CD4-positive, CD25-positive, alpha-beta regulatory T cell (primary cell): ENCODE measurements at regions not wholly inside any gene's neighbourhood (a gene's known extent, or its start where the extent isn't known, plus 50 kb on each side); places are given as distances from the start of the nearest gene placed in this dataset.
A peak's percentile ranks its signal among the peaks of the same experiment; 100 is the strongest.

ENCODE experiments used
- ATAC-seq, 2 donors: fragments of 150-1000 bp; cut with Tn5 transposase; one replicate each; pipeline ENCODE4 v1.10.0; 2021; ENCODE audit warnings: low read depth in 2 of 2, moderate number of reproducible peaks in 2 of 2, moderate library complexity in 1 of 2
- DNase-seq, 3 donors: peaks; one replicate each; pipeline versions ENCODE4 v3.0.0 to v3.0.0-alpha.2; 2012 to 2022; ENCODE audit warnings: mixed read lengths in 1 of 3
- H3K27ac ChIP-seq: one replicate; pipeline ENCODE4 v1.7.0; 2013; ENCODE audit warnings: mild to moderate bottlenecking, low read length; ENCODE audit not compliant: insufficient read depth, poor library complexity, severe bottlenecking
- H3K27me3 ChIP-seq: one replicate; pipeline ENCODE4 v1.7.0; 2013; ENCODE audit warnings: low read length; ENCODE audit not compliant: control insufficient read depth, insufficient read depth
- H3K36me3 ChIP-seq: one replicate; pipeline ENCODE4 v1.7.0; 2013; ENCODE audit warnings: mild to moderate bottlenecking, low read length, moderate library complexity; ENCODE audit not compliant: control insufficient read depth, insufficient read depth
- H3K4me1 ChIP-seq: 2 replicates; pipeline ENCODE4 v1.7.0; 2013; ENCODE audit warnings: mild to moderate bottlenecking, low read length; ENCODE audit not compliant: insufficient read depth, control insufficient read depth, poor library complexity, severe bottlenecking
- H3K4me3 ChIP-seq: one replicate; pipeline ENCODE4 v1.7.0; 2013; ENCODE audit warnings: low read depth, mild to moderate bottlenecking, low read length, moderate library complexity
- H3K9me3 ChIP-seq, 2 experiments: 1 replicate in 1 of 2; 2 replicates in 1 of 2; pipeline ENCODE4 v1.7.0; 2013; ENCODE audit warnings: low read length in 2 of 2, mild to moderate bottlenecking in 1 of 2, moderate library complexity in 1 of 2; ENCODE audit not compliant: control insufficient read depth in 2 of 2
- H3K27ac Mint-ChIP-seq, 3 donors: one replicate each; pipeline ENCODE4 v1.8.0; 2020 to 2022; ENCODE audit warnings: mild to moderate bottlenecking in 3 of 3, mixed read lengths in 3 of 3, moderate library complexity in 2 of 3
- H3K27me3 Mint-ChIP-seq: one replicate; pipeline ENCODE4 v1.8.0; 2022; ENCODE audit warnings: mild to moderate bottlenecking, mixed read lengths
- H3K36me3 Mint-ChIP-seq: one replicate; pipeline ENCODE4 v1.8.0; 2020; ENCODE audit warnings: mixed read lengths
- H3K4me1 Mint-ChIP-seq, 4 donors: one replicate each; pipeline ENCODE4 v1.8.0; 2020 to 2022; ENCODE audit warnings: mixed read lengths in 4 of 4, mild to moderate bottlenecking in 1 of 4
- H3K4me3 Mint-ChIP-seq, 4 donors: one replicate each; pipeline ENCODE4 v1.8.0; 2020 to 2022; ENCODE audit warnings: mild to moderate bottlenecking in 4 of 4, mixed read lengths in 4 of 4, moderate library complexity in 3 of 4
- H3K9me3 Mint-ChIP-seq, 7 donors: one replicate each; pipeline ENCODE4 v1.8.0; 2020 to 2022; ENCODE audit warnings: mixed read lengths in 7 of 7, mild to moderate bottlenecking in 3 of 7, moderate library complexity in 2 of 7

DNA sequence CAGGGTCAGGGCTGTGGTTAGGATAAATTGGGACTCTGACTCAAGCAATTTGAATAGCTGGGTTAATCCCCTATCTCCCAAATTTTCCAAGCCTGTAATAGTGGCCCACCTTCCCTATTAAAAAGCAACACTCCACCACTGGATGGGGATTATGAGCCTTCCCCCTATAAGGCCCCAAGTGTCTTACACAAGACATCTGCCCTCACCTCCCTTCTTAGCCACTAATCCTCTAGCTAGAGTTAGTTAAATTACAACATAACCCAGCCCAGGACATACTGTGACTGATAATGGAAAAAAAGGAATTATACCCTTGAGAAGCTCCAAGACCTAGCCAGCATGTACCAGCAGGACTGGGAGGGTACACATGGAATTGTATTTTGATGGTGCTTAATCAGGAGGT, 190.4 kb downstream of the NRP2 start:
- no peak overlapping the region for H3K4me3 ChIP-seq
- no peak overlapping the region for H3K27ac ChIP-seq
- no peaks in the 10 kb centered on the region for H3K9me3 ChIP-seq
- H3K4me1 ChIP-seq, result no peaks in the 10 kb centered on the region
- DNase-seq, result no peak
- no peak for ATAC-seq
- H3K27ac Mint-ChIP-seq, result no peak overlapping the region
- no peak overlapping the region for H3K4me3 Mint-ChIP-seq
- no peaks in the 10 kb centered on the region for H3K36me3 Mint-ChIP-seq
- H3K4me1 Mint-ChIP-seq, result no peaks in the 10 kb centered on the region
- peaks cover 3% of the 10 kb centered on the region for H3K27me3 ChIP-seq
- H3K36me3 ChIP-seq, result no peaks in the 10 kb centered on the region
- peaks cover 0 to 9% (median 0%) of the 10 kb centered on the region in 7 donors for H3K9me3 Mint-ChIP-seq
- H3K27me3 Mint-ChIP-seq, result peaks cover 6% of the 10 kb centered on the region

DNA sequence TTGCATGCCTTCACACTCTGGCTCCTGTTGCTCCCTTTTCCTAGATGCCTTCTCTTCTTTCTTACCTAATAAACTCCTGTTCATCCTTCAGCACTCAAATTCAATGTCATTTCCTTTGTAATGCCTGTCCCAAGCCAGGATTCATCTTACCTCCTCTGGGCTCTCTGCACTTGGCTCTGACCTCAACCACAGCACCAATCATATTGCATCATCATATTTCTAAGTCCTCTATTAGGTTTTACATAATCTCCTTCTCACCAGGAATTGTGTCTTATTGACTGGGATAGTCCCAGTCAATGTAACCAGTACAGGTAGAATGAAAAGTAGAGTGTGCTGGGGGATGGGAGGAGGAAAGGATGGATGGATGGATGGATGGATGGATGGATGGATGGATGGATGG, 187.1 kb downstream of the NRP2 start:
- no peak overlapping the region for H3K27ac ChIP-seq
- Mint-ChIP-seq H3K4me3 (no peak overlapping the region), H3K27ac (no peak overlapping the region), H3K27me3 (peaks cover 11% of the 10 kb centered on the region), H3K9me3 (peaks cover 0 to 9% (median 0%) of the 10 kb centered on the region in 7 donors), H3K36me3 (no peaks in the 10 kb centered on the region), H3K4me1 (no peaks in the 10 kb centered on the region)
- no peaks in the 10 kb centered on the region for H3K4me1 ChIP-seq
- no peak overlapping the region for H3K4me3 ChIP-seq
- no peaks in the 10 kb centered on the region for H3K9me3 ChIP-seq
- DNase-seq (no peak), ATAC-seq (no peak)
- no peaks in the 10 kb centered on the region for H3K36me3 ChIP-seq
- H3K27me3 ChIP-seq, result no peaks in the 10 kb centered on the region

DNA sequence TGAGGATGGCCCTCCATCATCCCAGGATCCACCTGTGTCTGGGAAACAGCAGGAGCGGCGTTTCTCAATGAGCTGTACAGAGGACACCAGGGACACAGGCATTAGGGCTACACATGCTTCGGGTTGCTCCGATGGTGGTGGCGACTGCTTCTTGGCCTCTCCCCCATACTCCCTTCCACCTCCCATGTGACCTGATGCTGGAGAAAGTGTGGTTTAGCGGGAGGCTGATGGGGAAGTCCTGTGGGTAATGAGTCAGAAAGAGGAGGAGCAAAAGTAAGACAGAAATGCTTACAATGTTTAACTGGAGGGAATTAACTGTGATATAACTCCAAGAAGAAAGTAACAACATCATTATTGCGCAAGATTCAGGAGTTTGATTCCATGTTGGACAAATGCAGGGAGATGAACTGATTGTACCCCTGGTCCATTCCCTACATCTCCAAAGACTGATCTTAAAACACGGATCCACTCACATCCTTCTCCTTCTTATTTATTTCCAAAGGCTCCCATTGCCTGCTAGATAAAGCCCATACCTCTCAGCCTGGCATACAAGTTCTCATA, 186.6 kb downstream of the NRP2 start:
- Histone ChIP-seq H3K4me1 (no peaks in the 10 kb centered on the region), H3K36me3 (no peaks in the 10 kb centered on the region), H3K9me3 (no peaks in the 10 kb centered on the region), H3K4me3 (no peak overlapping the region), H3K27me3 (no peaks in the 10 kb centered on the region), H3K27ac (no peak overlapping the region)
- H3K27ac Mint-ChIP-seq, result peak overlapping the region in 1 of 3 donors; percentile 32
- H3K27me3 Mint-ChIP-seq, result peaks cover 11% of the 10 kb centered on the region
- H3K4me3 Mint-ChIP-seq, result no peak overlapping the region
- DNase-seq, result peak in 1 of 3 donors; percentile 18
- no peak for ATAC-seq
- peaks cover 0 to 9% (median 0%) of the 10 kb centered on the region in 7 donors for H3K9me3 Mint-ChIP-seq
- H3K36me3 Mint-ChIP-seq, result no peaks in the 10 kb centered on the region
- no peaks in the 10 kb centered on the region for H3K4me1 Mint-ChIP-seq

DNA sequence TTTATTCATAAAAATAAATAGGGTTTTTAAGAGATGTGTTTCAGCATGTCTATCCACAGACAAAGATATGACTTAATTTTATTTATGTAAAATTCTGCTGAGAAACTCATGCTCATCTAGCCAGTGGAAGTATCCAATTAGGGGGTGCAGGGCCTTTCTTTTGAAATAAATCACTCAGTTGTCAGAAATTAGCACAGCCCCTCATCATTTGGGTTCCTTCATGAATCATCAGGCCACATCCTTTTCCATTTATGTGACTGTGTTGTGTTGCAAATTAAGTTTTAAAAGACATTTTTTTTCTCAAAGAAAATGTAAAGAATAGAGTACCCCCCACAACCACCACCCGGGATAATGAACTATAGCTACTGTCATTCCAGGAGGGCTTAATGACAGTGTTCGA, 185.8 kb downstream of the NRP2 start:
- Histone ChIP-seq H3K4me3 (no peak overlapping the region), H3K27ac (no peak overlapping the region), H3K9me3 (no peaks in the 10 kb centered on the region), H3K27me3 (no peaks in the 10 kb centered on the region), H3K36me3 (no peaks in the 10 kb centered on the region), H3K4me1 (no peaks in the 10 kb centered on the region)
- no peak overlapping the region for H3K4me3 Mint-ChIP-seq
- no peak overlapping the region for H3K27ac Mint-ChIP-seq
- H3K27me3 Mint-ChIP-seq, result peaks cover 11% of the 10 kb centered on the region
- ATAC-seq (no peak), DNase-seq (no peak)
- no peaks in the 10 kb centered on the region for H3K4me1 Mint-ChIP-seq
- no peaks in the 10 kb centered on the region for H3K36me3 Mint-ChIP-seq
- peaks cover 0 to 4% (median 0%) of the 10 kb centered on the region in 7 donors for H3K9me3 Mint-ChIP-seq

DNA sequence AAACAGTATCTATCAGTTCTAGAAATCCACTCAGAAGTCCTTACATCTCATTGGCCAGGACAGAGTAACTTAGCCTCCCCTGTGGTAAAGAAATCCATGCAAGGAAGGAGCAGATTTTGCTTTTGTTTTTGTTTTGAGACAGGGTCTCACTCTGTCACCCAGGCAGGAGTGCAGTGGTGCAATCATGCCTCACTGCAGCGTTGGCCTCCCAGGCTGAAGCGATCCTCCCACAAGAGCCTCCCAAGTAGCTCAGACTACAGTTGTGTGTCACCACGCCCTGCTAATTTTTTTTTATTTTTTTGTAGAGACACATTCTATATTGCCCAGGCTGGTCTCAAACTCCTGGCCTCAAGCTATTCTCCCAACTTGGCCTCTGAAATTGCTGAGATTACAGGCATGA, 185.1 kb downstream of the NRP2 start:
- Mint-ChIP-seq H3K4me3 (no peak overlapping the region), H3K9me3 (peaks cover 0 to 3% (median 0%) of the 10 kb centered on the region in 7 donors), H3K27me3 (peaks cover 5% of the 10 kb centered on the region), H3K4me1 (no peaks in the 10 kb centered on the region), H3K27ac (no peak overlapping the region), H3K36me3 (no peaks in the 10 kb centered on the region)
- no peaks in the 10 kb centered on the region for H3K4me1 ChIP-seq
- DNase-seq (no peak), ATAC-seq (no peak)
- no peaks in the 10 kb centered on the region for H3K36me3 ChIP-seq
- H3K27ac ChIP-seq, result no peak overlapping the region
- H3K9me3 ChIP-seq, result no peaks in the 10 kb centered on the region
- no peaks in the 10 kb centered on the region for H3K27me3 ChIP-seq
- no peak overlapping the region for H3K4me3 ChIP-seq

DNA sequence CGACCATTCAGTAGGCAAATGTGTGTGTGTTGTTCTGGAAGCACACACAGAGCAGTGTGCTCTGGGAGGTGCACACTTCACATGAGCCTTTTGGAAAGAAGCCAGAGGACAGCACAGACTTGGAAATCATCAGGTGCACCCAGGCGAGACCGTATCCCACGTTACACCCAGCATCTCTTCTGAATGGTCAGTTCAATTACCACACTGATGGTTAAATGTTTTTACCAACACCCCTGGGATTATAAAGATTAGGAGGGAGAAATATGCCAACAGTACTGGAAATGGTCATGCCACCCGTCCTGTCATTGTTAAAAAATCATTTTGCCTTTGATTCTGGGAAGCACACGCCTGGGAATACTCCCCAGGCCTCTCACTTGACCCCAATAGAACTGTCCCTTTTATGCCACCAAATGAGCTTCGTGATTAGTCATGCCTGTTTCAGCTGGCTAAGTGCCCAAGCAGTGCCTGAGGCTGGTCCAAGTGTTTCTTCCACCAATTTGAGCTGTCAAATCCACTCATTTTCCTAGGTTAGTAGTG, 183.7 kb downstream of the NRP2 start:
- no peak for DNase-seq
- H3K4me1 ChIP-seq, result no peaks in the 10 kb centered on the region
- H3K4me3 ChIP-seq, result no peak overlapping the region
- H3K36me3 ChIP-seq, result no peaks in the 10 kb centered on the region
- H3K4me1 Mint-ChIP-seq, result no peaks in the 10 kb centered on the region
- H3K9me3 Mint-ChIP-seq, result peaks cover 0 to 3% (median 0%) of the 10 kb centered on the region in 7 donors
- ATAC-seq, result no peak
- H3K27ac Mint-ChIP-seq, result no peak overlapping the region
- no peaks in the 10 kb centered on the region for H3K36me3 Mint-ChIP-seq
- peaks cover 5% of the 10 kb centered on the region for H3K27me3 Mint-ChIP-seq
- no peaks in the 10 kb centered on the region for H3K9me3 ChIP-seq
- no peaks in the 10 kb centered on the region for H3K27me3 ChIP-seq
- no peak overlapping the region for H3K4me3 Mint-ChIP-seq
- H3K27ac ChIP-seq, result no peak overlapping the region

DNA sequence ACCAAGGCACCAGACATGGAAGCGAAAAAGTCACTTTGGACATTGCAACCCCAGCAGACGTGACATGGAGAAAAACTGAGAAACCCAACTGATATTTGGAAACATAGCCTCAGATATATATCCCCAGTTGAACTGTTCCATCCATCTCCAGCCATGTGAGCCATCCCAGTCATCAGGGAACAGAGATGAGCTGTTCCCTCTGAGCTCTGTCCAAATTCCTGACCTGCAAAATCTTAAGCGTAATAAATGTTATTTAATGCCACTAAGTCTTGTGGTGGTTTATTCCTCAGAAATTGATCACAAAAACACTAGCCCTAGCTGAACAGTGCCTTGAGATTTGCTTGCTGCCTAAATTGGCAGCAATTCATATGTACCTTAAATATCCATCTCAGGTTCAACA, 182.8 kb downstream of the NRP2 start:
- no peak overlapping the region for H3K4me3 Mint-ChIP-seq
- H3K27ac Mint-ChIP-seq, result no peak overlapping the region
- peaks cover 0 to 3% (median 0%) of the 10 kb centered on the region in 7 donors for H3K9me3 Mint-ChIP-seq
- H3K4me1 Mint-ChIP-seq, result no peaks in the 10 kb centered on the region
- DNase-seq, result no peak
- no peaks in the 10 kb centered on the region for H3K36me3 ChIP-seq
- no peaks in the 10 kb centered on the region for H3K36me3 Mint-ChIP-seq
- H3K27me3 ChIP-seq, result no peaks in the 10 kb centered on the region
- no peaks in the 10 kb centered on the region for H3K9me3 ChIP-seq
- ATAC-seq, result no peak
- no peaks in the 10 kb centered on the region for H3K4me1 ChIP-seq
- no peak overlapping the region for H3K27ac ChIP-seq
- peaks cover 5% of the 10 kb centered on the region for H3K27me3 Mint-ChIP-seq
- no peak overlapping the region for H3K4me3 ChIP-seq

DNA sequence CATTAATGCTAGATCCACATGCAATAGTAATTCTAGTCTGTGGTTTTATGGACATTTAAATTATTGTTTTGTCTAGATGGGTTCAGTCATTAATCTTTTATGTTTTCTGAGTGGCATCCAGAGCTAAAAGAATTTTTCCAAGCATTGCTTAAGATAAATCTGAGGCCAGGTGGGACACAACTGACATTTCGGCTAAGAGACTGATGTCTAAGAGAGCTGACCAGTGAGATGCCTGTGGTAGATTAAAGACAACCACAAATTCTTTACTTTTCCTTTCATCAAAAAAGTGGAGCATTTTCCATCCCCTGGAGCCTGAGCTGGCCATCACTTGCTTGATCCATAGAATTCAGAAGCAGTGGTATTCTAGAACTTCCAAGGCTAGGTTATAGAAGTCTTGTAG, 182.2 kb downstream of the NRP2 start:
- no peak overlapping the region for H3K4me3 ChIP-seq
- no peak overlapping the region for H3K27ac ChIP-seq
- Mint-ChIP-seq H3K27ac (no peak overlapping the region), H3K4me3 (no peak overlapping the region), H3K36me3 (no peaks in the 10 kb centered on the region), H3K4me1 (no peaks in the 10 kb centered on the region), H3K27me3 (peaks cover 5% of the 10 kb centered on the region), H3K9me3 (peaks cover 0 to 3% (median 0%) of the 10 kb centered on the region in 7 donors)
- no peaks in the 10 kb centered on the region for H3K27me3 ChIP-seq
- no peak for DNase-seq
- ATAC-seq, result no peak
- H3K4me1 ChIP-seq, result no peaks in the 10 kb centered on the region
- no peaks in the 10 kb centered on the region for H3K36me3 ChIP-seq
- no peaks in the 10 kb centered on the region for H3K9me3 ChIP-seq
